ENCODE measurements at regions not wholly inside any gene's neighbourhood (a gene's known extent, or its start where the extent isn't known, plus 50 kb on each side); places are given as distances from the start of the nearest gene placed in this dataset.

DNA sequence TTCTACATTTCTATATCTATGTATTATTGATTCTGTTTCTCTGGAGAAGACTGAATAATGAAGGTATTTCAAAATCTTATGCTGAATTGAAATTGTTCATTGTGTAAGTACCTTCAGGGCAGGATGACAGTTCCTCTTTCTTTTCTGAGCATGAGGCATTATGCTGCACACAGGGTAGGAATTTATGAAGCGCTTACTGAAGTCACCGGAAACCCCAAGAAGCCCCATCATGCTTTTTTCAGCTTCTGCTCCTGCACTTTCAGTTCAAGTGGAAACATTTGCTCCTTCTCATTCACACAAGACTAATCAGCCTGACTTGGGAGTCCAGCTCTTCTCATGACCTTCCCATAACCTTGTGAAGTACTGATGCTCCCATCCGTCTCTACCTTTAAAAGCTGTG lies 314.7 kb upstream of the SORL1-AS1 start:
- intact Hi-C loops (cut with DNase I): loop anchor here in 1 of 10 donors (10.0 kb wide), 1 partner anchor 1037 kb away; no protein-coding TSS in a partner anchor
- no peaks in the 10 kb centered on the region for H3K36me3 ChIP-seq
- no peak overlapping the region for H3K4me3 ChIP-seq
- H3K27ac ChIP-seq: no peak overlapping the region
- H3K4me1 ChIP-seq: peaks cover 0 to 5% (median 0%) of the 10 kb centered on the region in 12 donors
- no peak for ATAC-seq
- no peak for DNase-seq
- H3K27me3 ChIP-seq: no peaks in the 10 kb centered on the region
- 88 to 89% (median 89%) methylated on average over 3 of the region's 3 CpGs for WGBS, 4 donors
- TF ChIP-seq, protein P1, sequence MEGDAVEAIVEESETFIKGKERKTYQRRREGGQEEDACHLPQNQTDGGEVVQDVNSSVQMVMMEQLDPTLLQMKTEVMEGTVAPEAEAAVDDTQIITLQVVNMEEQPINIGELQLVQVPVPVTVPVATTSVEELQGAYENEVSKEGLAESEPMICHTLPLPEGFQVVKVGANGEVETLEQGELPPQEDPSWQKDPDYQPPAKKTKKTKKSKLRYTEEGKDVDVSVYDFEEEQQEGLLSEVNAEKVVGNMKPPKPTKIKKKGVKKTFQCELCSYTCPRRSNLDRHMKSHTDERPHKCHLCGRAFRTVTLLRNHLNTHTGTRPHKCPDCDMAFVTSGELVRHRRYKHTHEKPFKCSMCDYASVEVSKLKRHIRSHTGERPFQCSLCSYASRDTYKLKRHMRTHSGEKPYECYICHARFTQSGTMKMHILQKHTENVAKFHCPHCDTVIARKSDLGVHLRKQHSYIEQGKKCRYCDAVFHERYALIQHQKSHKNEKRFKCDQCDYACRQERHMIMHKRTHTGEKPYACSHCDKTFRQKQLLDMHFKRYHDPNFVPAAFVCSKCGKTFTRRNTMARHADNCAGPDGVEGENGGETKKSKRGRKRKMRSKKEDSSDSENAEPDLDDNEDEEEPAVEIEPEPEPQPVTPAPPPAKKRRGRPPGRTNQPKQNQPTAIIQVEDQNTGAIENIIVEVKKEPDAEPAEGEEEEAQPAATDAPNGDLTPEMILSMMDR (IDR thresholded peaks at IDR 0.05): no peak
- no peak for TF ChIP-seq POLR2A (IDR thresholded peaks at IDR 0.05)
- H3K9me3 ChIP-seq: no peaks in the 10 kb centered on the region

DNA sequence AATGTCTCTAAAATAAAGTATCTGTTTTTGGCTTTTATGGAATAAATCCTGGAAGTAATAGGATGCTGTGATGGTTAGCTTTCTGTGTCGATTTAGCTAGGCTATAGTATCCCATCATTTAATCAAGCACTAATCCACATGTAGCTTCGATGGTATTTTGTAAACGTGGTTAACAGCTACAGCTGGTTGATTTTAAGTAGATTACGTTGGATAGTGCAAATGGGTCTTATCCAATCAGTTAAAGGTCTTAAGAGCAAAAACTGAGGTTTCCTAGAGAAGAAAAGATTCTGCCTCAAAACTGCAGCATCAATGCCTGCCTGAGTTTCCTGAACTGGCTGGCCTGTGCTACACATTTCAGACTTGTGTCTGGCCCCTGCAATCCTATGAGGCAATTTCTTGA lies 314.2 kb upstream of the SORL1-AS1 start:
- peaks cover 0 to 5% (median 0%) of the 10 kb centered on the region in 12 donors for H3K4me1 ChIP-seq
- no peak for ATAC-seq
- TF ChIP-seq, protein P1 (IDR thresholded peaks at IDR 0.05): no peak
- no peak for TF ChIP-seq POLR2A (IDR thresholded peaks at IDR 0.05)
- H3K27ac ChIP-seq: no peak overlapping the region
- H3K36me3 ChIP-seq: no peaks in the 10 kb centered on the region
- H3K27me3 ChIP-seq: no peaks in the 10 kb centered on the region
- intact Hi-C loops (cut with DNase I): loop anchor here in 1 of 10 donors (10.0 kb wide), 1 partner anchor 1038 kb away; no protein-coding TSS in a partner anchor
- H3K9me3 ChIP-seq: no peaks in the 10 kb centered on the region
- DNase-seq: no peak
- 73 to 87% (median 80%) methylated on average over 4 of the region's 4 CpGs for WGBS, 4 donors
- no peak overlapping the region for H3K4me3 ChIP-seq

DNA sequence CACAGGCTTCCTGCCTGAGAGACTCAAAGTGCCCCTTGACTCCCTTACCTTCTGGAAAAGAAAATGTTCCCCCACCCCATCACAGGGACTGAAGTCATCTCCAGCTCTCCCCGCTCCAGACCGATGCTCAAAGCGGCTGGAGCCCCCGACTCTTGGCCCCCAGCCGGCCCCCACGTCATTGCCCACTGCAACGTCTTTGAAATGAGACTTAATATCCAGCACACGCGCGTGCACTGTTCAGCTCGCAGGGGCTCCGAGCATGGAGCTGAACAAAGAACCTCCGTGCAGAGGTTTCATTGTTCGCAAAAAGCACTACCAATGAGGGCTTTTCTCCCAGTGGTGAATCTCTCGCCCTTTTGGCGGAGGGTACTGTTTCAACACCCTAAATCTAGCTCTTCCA lies 313.4 kb upstream of the SORL1-AS1 start:
- no peak for DNase-seq

DNA sequence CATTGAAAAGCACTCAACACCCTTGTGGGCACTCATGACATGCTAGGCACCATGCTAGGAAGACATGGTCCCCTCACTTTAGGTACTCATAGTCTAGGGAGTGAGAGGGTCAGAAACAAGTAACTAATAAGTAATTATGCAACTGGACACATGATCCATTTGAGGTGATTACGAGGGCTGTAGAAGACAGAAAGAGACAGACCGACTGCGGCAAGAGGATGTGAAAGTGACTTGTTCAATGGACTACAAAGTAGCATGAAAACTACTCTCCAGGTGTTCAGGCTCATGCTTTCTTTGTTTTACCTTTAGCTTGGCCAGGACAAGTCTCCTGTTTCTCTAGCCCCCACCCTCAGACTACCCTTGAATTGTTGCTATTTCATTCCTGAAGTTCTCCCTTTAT lies 310.8 kb upstream of the SORL1-AS1 start:
- no peaks in the 10 kb centered on the region for H3K9me3 ChIP-seq
- DNase-seq (no peak), ATAC-seq (no peak)
- no peaks in the 10 kb centered on the region for H3K27me3 ChIP-seq
- TF ChIP-seq, protein P1 (IDR thresholded peaks at IDR 0.05): no peak
- no peak for TF ChIP-seq POLR2A (IDR thresholded peaks at IDR 0.05)
- WGBS, 4 donors: 88 to 96% (median 92%) methylated on average over 3 of the region's 3 CpGs
- intact Hi-C loops (cut with DNase I): loop anchor here in 1 of 10 donors (10.0 kb wide), 1 partner anchor 1041 kb away; no protein-coding TSS in a partner anchor
- no peak overlapping the region for H3K4me3 ChIP-seq
- no peaks in the 10 kb centered on the region for H3K36me3 ChIP-seq
- H3K4me1 ChIP-seq: peaks cover 0 to 5% (median 0%) of the 10 kb centered on the region in 12 donors
- H3K27ac ChIP-seq: no peak overlapping the region

More for the DNA sequence above, 313.4 kb upstream of the SORL1-AS1 start:
- TF ChIP-seq POLR2A (IDR thresholded peaks at IDR 0.05): no peak
- TF ChIP-seq, protein P1 (IDR thresholded peaks at IDR 0.05): no peak
- peaks cover 0 to 5% (median 0%) of the 10 kb centered on the region in 12 donors for H3K4me1 ChIP-seq
- H3K4me3 ChIP-seq: no peak overlapping the region
- H3K27me3 ChIP-seq: no peaks in the 10 kb centered on the region
- H3K27ac ChIP-seq: no peak overlapping the region
- intact Hi-C loops (cut with DNase I): loop anchor here in 1 of 10 donors (10.0 kb wide), 1 partner anchor 1039 kb away; no protein-coding TSS in a partner anchor
- no peaks in the 10 kb centered on the region for H3K36me3 ChIP-seq
- 95 to 96% (median 95%) methylated on average over 16 of the region's 16 CpGs for WGBS, 4 donors
- ATAC-seq: no peak
- H3K9me3 ChIP-seq: no peaks in the 10 kb centered on the region
